ENCODE measurements at regions not wholly inside any gene's neighbourhood (a gene's known extent, or its start where the extent isn't known, plus 50 kb on each side); places are given as distances from the start of the nearest gene placed in this dataset.

GRCh38 chr13:65505941-65506340 is 1724.2 kb downstream of the PCDH9 start:
- H3K27me3 ChIP-seq (ENCODE audit: control insufficient read depth in 2 of 2, insufficient read depth in 2 of 2, low read length in 2 of 2): no peaks in the 10 kb centered on the region
- no peak overlapping the region for H2AFZ ChIP-seq (ENCODE audit: low read depth, low read length)
- no peaks in the 10 kb centered on the region for H4K20me1 ChIP-seq (replicated peaks; ENCODE audit: control insufficient read depth, extremely low read depth, insufficient read depth, low read length)
- CTCF ChIA-PET: interaction anchor here (1.5 kb wide), 1 partner anchor 9 kb away, joined by 3 read pairs; no protein-coding TSS in a partner anchor
- dilution Hi-C loops (cut with MboI; ENCODE audit: extremely low pct_ligation_motif_present, low sequenced_read_pairs): no loop called here
- intact Hi-C loops (cut with micrococcal nuclease): no loop called here
- H3K36me3 ChIP-seq (ENCODE audit: control insufficient read depth in 2 of 2, extremely low read depth in 1 of 2, insufficient read depth in 2 of 2, low read length in 2 of 2): no peaks in the 10 kb centered on the region
- H3K4me3 ChIP-seq (replicated peaks in 1 of 3; ENCODE audit: insufficient read depth in 1 of 3, low read depth in 1 of 3, low read length in 3 of 3): no peak overlapping the region
- TF ChIP-seq MAX (IDR thresholded peaks at IDR 0.05; ENCODE audit: insufficient read depth, insufficient read length) (no peak), FOS (IDR thresholded peaks at IDR 0.05; ENCODE audit: borderline replicate concordance, insufficient read depth, low read length) (no peak), POLR2AphosphoS5 (IDR thresholded peaks at IDR 0.05; ENCODE audit: insufficient read depth, low read depth, low read length) (no peak), GATA2 (IDR thresholded peaks at IDR 0.05; ENCODE audit: insufficient read depth, insufficient read length, low read depth, low read length) (no peak), CTCF (IDR thresholded peaks at IDR 0.05; ENCODE audit: extremely low read depth in 1 of 2, insufficient read depth in 1 of 2, low read depth in 1 of 2, low read length in 2 of 2) (no peak), MYC (IDR thresholded peaks at IDR 0.05; ENCODE audit: low read depth, low read length) (no peak), JUN (IDR thresholded peaks at IDR 0.05; ENCODE audit: borderline replicate concordance, insufficient read depth, insufficient read length, low read depth) (no peak), EZH2 (IDR thresholded peaks at IDR 0.05; ENCODE audit: borderline replicate concordance, low read depth, low read length, severe bottlenecking) (no peak), POLR2A (IDR thresholded peaks at IDR 0.05; ENCODE audit: low read depth, low read length) (no peak)
- H3K79me2 ChIP-seq (ENCODE audit: control insufficient read depth, insufficient read depth, low read length): no peaks in the 10 kb centered on the region
- no peaks in the 10 kb centered on the region for H3K9me3 ChIP-seq (replicated peaks; ENCODE audit: control insufficient read depth, insufficient read depth, low read length)
- no TSS peak for BruUV-seq (replicated peaks)
- POLR2A ChIA-PET: no interaction called here
- no peak overlapping the region for H3K4me2 ChIP-seq (ENCODE audit: insufficient read depth, low read length)
- DNase-seq (ENCODE audit: low read depth, low spot score) (no peak), FAIRE-seq (no peak)
- H3K9ac ChIP-seq (replicated peaks; ENCODE audit: extremely low read depth, insufficient read depth, low read length): no peak overlapping the region
- no peaks in the 10 kb centered on the region for H3K4me1 ChIP-seq (ENCODE audit: control insufficient read depth, extremely low read depth, insufficient read depth, low read length)
- H3K9me1 ChIP-seq (replicated peaks; ENCODE audit: control insufficient read depth, extremely low read depth, insufficient read depth, low read length): no peaks in the 10 kb centered on the region
- no peak overlapping the region for H3K27ac ChIP-seq (ENCODE audit: insufficient read depth, low read depth, low read length)

Measured in endothelial cell of umbilical vein (primary cell).